Ureter (tissue), 1 donor: ENCODE measurements at regions not wholly inside any gene's neighbourhood (a gene's known extent, or its start where the extent isn't known, plus 50 kb on each side); places are given as distances from the start of the nearest gene placed in this dataset.
"Not testable (repeated sequence)": the region's sequence is repeated elsewhere in the genome, so short reads cannot be mapped to it uniquely, and the experiment has no call there.

Experiments used
- DNase-seq: peaks from one replicate; pipeline ENCODE4 v3.0.0-alpha.2; 2020; ENCODE audit warnings: low spot score
- donor health status: DM: yes; HTN: yes; CAD: no.

GRCh38 chr4:32847461-32847860 lies 2127.3 kb downstream of the PCDH7 start:
- no peak for DNase-seq

GRCh38 chr4:32855622-32856021 lies 2135.5 kb downstream of the PCDH7 start:
- no peak for DNase-seq

- DNase-seq: no peak
Observed at GRCh38 chr4:32858361-32858760, 2138.2 kb downstream of the PCDH7 start.

GRCh38 chr4:32858971-32859370 lies 2138.8 kb downstream of the PCDH7 start:
- no peak for DNase-seq

GRCh38 chr4:32864713-32865351 lies 2144.7 kb downstream of the PCDH7 start:
- no peak for DNase-seq

- no peak for DNase-seq
Observed at GRCh38 chr4:32876546-32876945, 2156.4 kb downstream of the PCDH7 start.

GRCh38 chr4:32879913-32880312 lies 2159.7 kb downstream of the PCDH7 start:
- DNase-seq: no peak

- no peak for DNase-seq
Observed at GRCh38 chr4:32884198-32884597, 2164.0 kb downstream of the PCDH7 start.

- no peak for DNase-seq
Observed at GRCh38 chr4:32890398-32890797, 2170.2 kb downstream of the PCDH7 start.

- DNase-seq: no peak
Observed at GRCh38 chr4:32909053-32909452, 2188.9 kb downstream of the PCDH7 start.

GRCh38 chr4:32909736-32910135 lies 2189.6 kb downstream of the PCDH7 start:
- DNase-seq: no peak

- DNase-seq: no peak
Observed at GRCh38 chr4:32917586-32917985, 2197.4 kb downstream of the PCDH7 start.

GRCh38 chr4:32929796-32930699 lies 2209.9 kb downstream of the PCDH7 start:
- no peak for DNase-seq

GRCh38 chr4:32930700-32931099 lies 2210.5 kb downstream of the PCDH7 start:
- no peak for DNase-seq

- DNase-seq: no peak
Observed at GRCh38 chr4:32931475-32931874, 2211.3 kb downstream of the PCDH7 start.

- DNase-seq: no peak
Observed at GRCh38 chr4:32932156-32932555, 2212.0 kb downstream of the PCDH7 start.

GRCh38 chr4:32939222-32939621 lies 2219.1 kb downstream of the PCDH7 start:
- not testable (repeated sequence) for DNase-seq

- no peak for DNase-seq
Observed at GRCh38 chr4:32950866-32951265, 2230.7 kb downstream of the PCDH7 start.

- no peak for DNase-seq
Observed at GRCh38 chr4:32958586-32958985, 2238.4 kb downstream of the PCDH7 start.

GRCh38 chr4:32962100-32962499 lies 2241.9 kb downstream of the PCDH7 start:
- DNase-seq: no peak

- DNase-seq: no peak
Observed at GRCh38 chr4:32985256-32985655, 2265.1 kb downstream of the PCDH7 start.

- DNase-seq: no peak
Observed at GRCh38 chr4:32986236-32986635, 2266.1 kb downstream of the PCDH7 start.

GRCh38 chr4:32987111-32987510 lies 2266.9 kb downstream of the PCDH7 start:
- DNase-seq: no peak
